ENCODE measurements at regions not wholly inside any gene's neighbourhood (a gene's known extent, or its start where the extent isn't known, plus 50 kb on each side); places are given as distances from the start of the nearest gene placed in this dataset.

GRCh38 chr3:25173606-25174005 is 254.5 kb upstream of the RARB start:
- Histone ChIP-seq H3K27me3 (ENCODE audit: insufficient read depth, low read depth, low read length) (no peaks in the 10 kb centered on the region), H3K9me3 (ENCODE audit: low read length) (peaks cover 5% of the 10 kb centered on the region), H3K4me3 (ENCODE audit: low read length) (no peak overlapping the region), H4K20me1 (ENCODE audit: insufficient read depth) (no peaks in the 10 kb centered on the region), H3K4me2 (ENCODE audit: low read length) (no peak overlapping the region), H3F3A (ENCODE audit: insufficient read depth, low read length, poor library complexity, severe bottlenecking) (no peaks in the 10 kb centered on the region), H3K9me2 (ENCODE audit: insufficient read depth, low read length) (no peaks in the 10 kb centered on the region), H3K9ac (ENCODE audit: low read length) (no peak overlapping the region), H2AFZ (ENCODE audit: low read depth, low read length) (no peak overlapping the region), H3K27ac (ENCODE audit: low read length) (no peak overlapping the region), H3K79me2 (replicated peaks; ENCODE audit: insufficient read depth, low read length) (no peaks in the 10 kb centered on the region), H3K36me3 (ENCODE audit: insufficient read depth, low read length) (no peaks in the 10 kb centered on the region)
- no peak for TF ChIP-seq POLR2AphosphoS5 (IDR thresholded peaks at IDR 0.05)
- TF ChIP-seq RAD21 (conservative IDR thresholded peaks at IDR 0.05) = no peak
- no peak for TF ChIP-seq TAF1 (IDR thresholded peaks at IDR 0.05; ENCODE audit: low read depth)
- TF ChIP-seq REST (IDR thresholded peaks at IDR 0.05; ENCODE audit: borderline replicate concordance) = no peak

GRCh38 chr3:25174251-25174650 is 253.8 kb upstream of the RARB start:
- H3K9me2 ChIP-seq (ENCODE audit: insufficient read depth, low read length) = no peaks in the 10 kb centered on the region
- H3K4me2 ChIP-seq (ENCODE audit: low read length) = no peak overlapping the region
- no peaks in the 10 kb centered on the region for H3K9me3 ChIP-seq (ENCODE audit: low read length)
- no peak overlapping the region for H2AFZ ChIP-seq (ENCODE audit: low read depth, low read length)
- H3K27me3 ChIP-seq (ENCODE audit: insufficient read depth, low read depth, low read length) = no peaks in the 10 kb centered on the region
- H3F3A ChIP-seq (ENCODE audit: insufficient read depth, low read length, poor library complexity, severe bottlenecking) = no peaks in the 10 kb centered on the region
- H3K36me3 ChIP-seq (ENCODE audit: insufficient read depth, low read length) = no peaks in the 10 kb centered on the region
- H3K9ac ChIP-seq (ENCODE audit: low read length) = no peak overlapping the region
- H3K27ac ChIP-seq (ENCODE audit: low read length) = no peak overlapping the region
- H3K79me2 ChIP-seq (replicated peaks; ENCODE audit: insufficient read depth, low read length) = no peaks in the 10 kb centered on the region
- no peaks in the 10 kb centered on the region for H4K20me1 ChIP-seq (ENCODE audit: insufficient read depth)
- no peak for TF ChIP-seq MXI1 (conservative IDR thresholded peaks at IDR 0.05; ENCODE audit: poor library complexity, severe bottlenecking)
- no peak for TF ChIP-seq EP300 (conservative IDR thresholded peaks at IDR 0.05; ENCODE audit: poor library complexity, severe bottlenecking)
- no peak for TF ChIP-seq REST (IDR thresholded peaks at IDR 0.05; ENCODE audit: borderline replicate concordance)
- TF ChIP-seq POLR2AphosphoS5 (IDR thresholded peaks at IDR 0.05) = no peak
- no peak for TF ChIP-seq SMC3 (conservative IDR thresholded peaks at IDR 0.05; ENCODE audit: poor library complexity)
- TF ChIP-seq CTCF (IDR thresholded peaks at IDR 0.05; ENCODE audit: poor library complexity, severe bottlenecking) = no peak
- no peak for TF ChIP-seq TAF1 (IDR thresholded peaks at IDR 0.05; ENCODE audit: low read depth)
- no peak overlapping the region for H3K4me3 ChIP-seq (ENCODE audit: low read length)
